ENCODE measurements at regions not wholly inside any gene's neighbourhood (a gene's known extent, or its start where the extent isn't known, plus 50 kb on each side); places are given as distances from the start of the nearest gene placed in this dataset.

- intact Hi-C loops (cut with DNase I; ENCODE audit: low total_unique reads) (no loop called here), in situ Hi-C loops (cut with MboI; ENCODE audit: low pct_ligation_motif_present in 1 of 4, low pct_unique_long_range_greater_than_20kb in 1 of 4, low sequenced_read_pairs in 3 of 4) (no loop called here)
- Histone ChIP-seq H3K9me3 (no peaks in the 10 kb centered on the region), H3K4me1 (no peaks in the 10 kb centered on the region), H3K27me3 (no peaks in the 10 kb centered on the region), H3K27ac (no peak overlapping the region), H3K4me3 (no peak overlapping the region), H3K36me3 (no peaks in the 10 kb centered on the region)
- DNase-seq, result no peak
- TF ChIP-seq POLR2A (IDR thresholded peaks at IDR 0.05) (no peak), EP300 (IDR thresholded peaks at IDR 0.05; ENCODE audit: low read depth) (no peak), POLR2AphosphoS5 (IDR thresholded peaks at IDR 0.05) (no peak)
- TF ChIP-seq, protein P1, sequence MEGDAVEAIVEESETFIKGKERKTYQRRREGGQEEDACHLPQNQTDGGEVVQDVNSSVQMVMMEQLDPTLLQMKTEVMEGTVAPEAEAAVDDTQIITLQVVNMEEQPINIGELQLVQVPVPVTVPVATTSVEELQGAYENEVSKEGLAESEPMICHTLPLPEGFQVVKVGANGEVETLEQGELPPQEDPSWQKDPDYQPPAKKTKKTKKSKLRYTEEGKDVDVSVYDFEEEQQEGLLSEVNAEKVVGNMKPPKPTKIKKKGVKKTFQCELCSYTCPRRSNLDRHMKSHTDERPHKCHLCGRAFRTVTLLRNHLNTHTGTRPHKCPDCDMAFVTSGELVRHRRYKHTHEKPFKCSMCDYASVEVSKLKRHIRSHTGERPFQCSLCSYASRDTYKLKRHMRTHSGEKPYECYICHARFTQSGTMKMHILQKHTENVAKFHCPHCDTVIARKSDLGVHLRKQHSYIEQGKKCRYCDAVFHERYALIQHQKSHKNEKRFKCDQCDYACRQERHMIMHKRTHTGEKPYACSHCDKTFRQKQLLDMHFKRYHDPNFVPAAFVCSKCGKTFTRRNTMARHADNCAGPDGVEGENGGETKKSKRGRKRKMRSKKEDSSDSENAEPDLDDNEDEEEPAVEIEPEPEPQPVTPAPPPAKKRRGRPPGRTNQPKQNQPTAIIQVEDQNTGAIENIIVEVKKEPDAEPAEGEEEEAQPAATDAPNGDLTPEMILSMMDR (IDR thresholded peaks at IDR 0.05), result no peak
- 39 to 43% methylated on average over 1 of the region's 1 CpG for WGBS, 2 donors (ENCODE audit: low coverage in 1 of 2)
These were observed 460.0 kb upstream of the NOX3 start for GRCh38 chr6:155915651-155916050.

DNA sequence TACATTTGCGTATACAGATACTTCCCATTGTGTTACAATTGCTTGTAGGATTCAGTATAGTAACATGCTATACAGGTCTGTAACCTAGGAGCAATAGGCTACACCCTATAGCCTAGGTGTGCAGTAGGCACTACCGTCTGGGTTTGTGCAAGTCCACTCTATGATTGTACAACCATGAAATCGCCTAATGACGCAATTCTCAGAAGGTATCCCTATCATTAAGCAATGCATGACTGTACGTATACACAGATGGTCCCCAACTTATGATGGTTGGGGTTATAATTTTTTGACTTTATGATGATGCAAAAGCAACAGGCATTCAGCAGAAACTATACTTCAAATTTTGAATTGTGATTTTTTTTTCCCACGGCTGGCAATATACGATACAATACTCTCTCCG lies 458.2 kb upstream of the NOX3 start:
- DNase-seq, result no peak
- H3K4me3 ChIP-seq, result no peak overlapping the region
- no peak overlapping the region for H3K27ac ChIP-seq
- in situ Hi-C loops (cut with MboI; ENCODE audit: low pct_ligation_motif_present in 1 of 4, low pct_unique_long_range_greater_than_20kb in 1 of 4, low sequenced_read_pairs in 3 of 4), result no loop called here
- no peak for TF ChIP-seq POLR2AphosphoS5 (IDR thresholded peaks at IDR 0.05)
- TF ChIP-seq, protein P1 (IDR thresholded peaks at IDR 0.05), result no peak
- no peak for TF ChIP-seq EP300 (IDR thresholded peaks at IDR 0.05; ENCODE audit: low read depth)
- no peak for TF ChIP-seq POLR2A (IDR thresholded peaks at IDR 0.05)
- H3K27me3 ChIP-seq, result no peaks in the 10 kb centered on the region
- H3K36me3 ChIP-seq, result no peaks in the 10 kb centered on the region
- H3K4me1 ChIP-seq, result no peaks in the 10 kb centered on the region
- intact Hi-C loops (cut with DNase I; ENCODE audit: low total_unique reads), result loop anchor here (5.0 kb wide), 1 partner anchor 1163 kb away; no protein-coding TSS in a partner anchor
- 84 to 95% methylated on average over 5 to 8 of the region's 8 CpGs for WGBS, 2 donors (ENCODE audit: low coverage in 1 of 2)
- no peaks in the 10 kb centered on the region for H3K9me3 ChIP-seq

DNA sequence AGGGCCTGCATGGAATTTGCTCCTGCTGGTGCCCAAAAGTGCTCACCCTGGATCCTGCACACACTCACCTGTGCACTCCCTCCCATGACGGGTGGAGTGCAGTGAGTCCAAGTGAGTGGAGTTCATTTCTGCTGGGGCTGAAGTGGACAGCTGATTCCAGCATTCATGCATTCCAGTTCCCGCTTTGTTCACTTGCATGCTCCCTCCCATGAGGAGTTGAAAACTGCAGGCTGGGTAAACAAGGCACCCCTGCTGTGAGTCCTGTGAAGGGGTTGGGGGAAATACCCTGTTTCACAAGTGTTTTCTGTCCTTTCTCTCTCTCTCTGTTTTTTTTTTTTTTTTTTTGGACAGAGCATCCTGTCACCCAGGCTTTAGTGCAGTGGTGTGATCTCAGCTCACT lies 454.1 kb upstream of the NOX3 start:
- 100% methylated on average over 2 of the region's 2 CpGs; no CpG with 5 or more reads in 1 of the 2 donors for WGBS, 2 donors (ENCODE audit: low coverage in 1 of 2)
- in situ Hi-C loops (cut with MboI; ENCODE audit: low pct_ligation_motif_present in 1 of 4, low pct_unique_long_range_greater_than_20kb in 1 of 4, low sequenced_read_pairs in 3 of 4), result no loop called here

DNA sequence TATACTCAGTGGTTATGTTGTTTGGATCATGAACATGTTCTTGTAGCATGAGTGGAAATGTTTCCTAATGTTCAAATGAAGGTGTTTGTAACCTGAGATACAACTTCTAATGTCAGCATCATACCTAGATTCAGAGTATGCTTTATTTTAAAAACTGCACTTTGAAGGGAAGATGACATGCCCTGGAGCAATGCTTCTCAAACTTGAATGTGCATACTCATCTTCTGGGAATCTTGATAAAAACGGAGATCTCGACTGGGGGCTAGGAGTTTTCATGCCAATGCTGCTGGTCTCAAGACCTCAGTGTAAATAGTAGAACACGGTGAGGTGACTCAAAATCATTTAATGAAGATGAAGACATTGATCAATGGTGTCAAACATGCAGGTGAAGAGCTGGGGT lies 440.0 kb upstream of the NOX3 start:
- no peaks in the 10 kb centered on the region for H3K4me1 ChIP-seq
- intact Hi-C loops (cut with DNase I; ENCODE audit: low total_unique reads) (no loop called here), in situ Hi-C loops (cut with MboI; ENCODE audit: low pct_ligation_motif_present in 1 of 4, low pct_unique_long_range_greater_than_20kb in 1 of 4, low sequenced_read_pairs in 3 of 4) (no loop called here)
- WGBS, 2 donors (ENCODE audit: low coverage in 1 of 2), result 72 to 77% methylated on average over 3 of the region's 3 CpGs
- no peak for TF ChIP-seq POLR2A (IDR thresholded peaks at IDR 0.05)
- TF ChIP-seq, protein P1 (IDR thresholded peaks at IDR 0.05), result no peak
- TF ChIP-seq POLR2AphosphoS5 (IDR thresholded peaks at IDR 0.05), result no peak
- no peak for TF ChIP-seq EP300 (IDR thresholded peaks at IDR 0.05; ENCODE audit: low read depth)
- no peak for DNase-seq
- no peaks in the 10 kb centered on the region for H3K27me3 ChIP-seq
- H3K4me3 ChIP-seq, result no peak overlapping the region
- H3K36me3 ChIP-seq, result no peaks in the 10 kb centered on the region
- no peak overlapping the region for H3K27ac ChIP-seq
- H3K9me3 ChIP-seq, result no peaks in the 10 kb centered on the region

More for the DNA sequence above, 454.1 kb upstream of the NOX3 start:
- H3K27me3 ChIP-seq, result no peaks in the 10 kb centered on the region
- H3K4me1 ChIP-seq, result no peaks in the 10 kb centered on the region
- H3K4me3 ChIP-seq, result no peak overlapping the region
- H3K27ac ChIP-seq, result no peak overlapping the region
- no peak for DNase-seq
- no peaks in the 10 kb centered on the region for H3K36me3 ChIP-seq
- no peaks in the 10 kb centered on the region for H3K9me3 ChIP-seq
- intact Hi-C loops (cut with DNase I; ENCODE audit: low total_unique reads), result loop anchor here (5.0 kb wide), 1 partner anchor 1168 kb away; no protein-coding TSS in a partner anchor
- TF ChIP-seq POLR2AphosphoS5 (IDR thresholded peaks at IDR 0.05), result no peak
- no peak for TF ChIP-seq POLR2A (IDR thresholded peaks at IDR 0.05)
- no peak for TF ChIP-seq EP300 (IDR thresholded peaks at IDR 0.05; ENCODE audit: low read depth)
- TF ChIP-seq, protein P1 (IDR thresholded peaks at IDR 0.05), result no peak
